K562 (cell line): ENCODE measurements at regions not wholly inside any gene's neighbourhood (a gene's known extent, or its start where the extent isn't known, plus 50 kb on each side); places are given as distances from the start of the nearest gene placed in this dataset.

Experiments
- ATAC-seq: fragments of 200-7000 bp; cut with Tn5 transposase; 3 replicates; pipeline ENCODE4 v1.9.1; 2020; ENCODE audit warnings: moderate library complexity
- BruUV-seq: library from RNA; stranded (reverse); fragments of 400-500 nt; replicated peaks from 2 replicates; lab custom pipeline; 2021; lab: Mats Ljungman, UMichigan
- CTCF ChIA-PET: fragments of 300-600 bp; formaldehyde crosslinking; extraction: SDS; loops from one replicate; lab custom pipeline; 2021; ENCODE audit warnings: low intra/inter-chr PET ratio; lab: Yijun Ruan, JAX
- POLR2A ChIA-PET: fragments of 300-600, 350-650 bp; sonication (Branson Sonifier 250); formaldehyde crosslinking; extraction: SDS; loops from one replicate; lab custom pipeline; 2021; ENCODE audit warnings: antibody characterized with exemption, inconsistent platforms; lab: Yijun Ruan, JAX
- DNase-seq, 4 experiments: peaks; one replicate each; pipeline versions ENCODE4 v3.0.0 to v3.0.0-alpha.2; 2011 to 2018; ENCODE audit warnings: low spot score in 3 of 4, mixed read lengths in 3 of 4; ENCODE audit errors: extremely low read depth in 1 of 4
- FAIRE-seq: peaks from 2 replicates; lab custom pipeline; 2011; peaks lifted over from hg19 to GRCh38; lab: Jason Lieb, UNC
- H2AFZ ChIP-seq: 2 replicates; pipeline ENCODE4 v1.6.0; 2011; ENCODE audit warnings: low read depth, low read length, control low read depth, inconsistent platforms
- H3K27ac ChIP-seq: fragments of 200-600 bp; 3 replicates; pipeline ENCODE4 v1.8.0; 2011; ENCODE audit warnings: low read depth, mild to moderate bottlenecking, control low read depth, inconsistent platforms, low read length, moderate library complexity, mixed read lengths; ENCODE audit errors: extremely low read depth
- H3K27me3 ChIP-seq, 2 experiments: fragments of 300-600 bp in 1 of 2; 2 replicates in 1 of 2; 3 replicates in 1 of 2; pipeline versions ENCODE4 v1.6.0 to v1.8.0; 2011; ENCODE audit warnings: inconsistent platforms in 2 of 2, low read length in 2 of 2, mild to moderate bottlenecking in 1 of 2, mixed read lengths in 1 of 2, moderate library complexity in 1 of 2; ENCODE audit not compliant: control insufficient read depth in 2 of 2, insufficient read depth in 2 of 2
- H3K36me3 ChIP-seq: fragments of 300-600 bp; 3 replicates; pipeline ENCODE4 v1.8.0; 2011; ENCODE audit warnings: mild to moderate bottlenecking, low read length, inconsistent platforms; ENCODE audit not compliant: control insufficient read depth, insufficient read depth
- H3K4me1 ChIP-seq, 2 experiments: fragments of 200-600 bp in 1 of 2; replicated peaks in 1 of 2; 2 replicates in 1 of 2; 3 replicates in 1 of 2; pipeline versions ENCODE4 v1.5.1 to v1.8.0; 2011; ENCODE audit warnings: inconsistent platforms in 2 of 2, low read length in 2 of 2, mild to moderate bottlenecking in 1 of 2, mixed read lengths in 1 of 2, moderate library complexity in 1 of 2; ENCODE audit not compliant: control insufficient read depth in 2 of 2, insufficient read depth in 2 of 2
- H3K4me2 ChIP-seq: 2 replicates; pipeline ENCODE4 v1.6.1; 2011; ENCODE audit warnings: low read length, control low read depth, inconsistent platforms, mixed read lengths; ENCODE audit not compliant: insufficient read depth
- H3K4me3 ChIP-seq: fragments of 200-600 bp; sonication (generic), shearing (Covaris generic); 2 replicates; pipeline ENCODE4 v1.5.1; 2016; ENCODE audit warnings: control low read depth, inconsistent platforms
- H3K79me2 ChIP-seq: fragments of 200-600 bp; 3 replicates; pipeline ENCODE4 v1.8.0; 2011; ENCODE audit warnings: low read length, inconsistent platforms; ENCODE audit not compliant: control insufficient read depth, insufficient read depth
- H3K9ac ChIP-seq, 2 experiments: 2 replicates each; pipeline versions ENCODE4 v1.6.0 to v1.6.1; 2011; ENCODE audit warnings: low read depth in 2 of 2, low read length in 2 of 2, control low read depth in 1 of 2, inconsistent platforms in 1 of 2, mild to moderate bottlenecking in 1 of 2, mixed read lengths in 1 of 2; ENCODE audit not compliant: insufficient read depth in 1 of 2
- H3K9me1 ChIP-seq: one replicate; pipeline ENCODE4 v1.6.0; 2011; ENCODE audit warnings: inconsistent platforms, mild to moderate bottlenecking, low read length, moderate library complexity; ENCODE audit not compliant: control insufficient read depth, insufficient read depth
- H3K9me3 ChIP-seq: replicated peaks from 2 replicates; pipeline ENCODE4 v1.5.1; 2011; ENCODE audit warnings: low read depth, low read length, inconsistent platforms; ENCODE audit not compliant: control insufficient read depth, insufficient read depth
- H4K20me1 ChIP-seq: replicated peaks from 2 replicates; pipeline ENCODE4 v1.6.1; 2011; ENCODE audit warnings: low read length, inconsistent platforms, mixed read lengths; ENCODE audit not compliant: control insufficient read depth, insufficient read depth
- CHCHD3 ChIP-seq: fragments of 250-450 bp; sonication (Bioruptor Pico); IDR thresholded peaks from 2 replicates; pipeline ENCODE4 v2.1.2; 2022; ENCODE audit warnings: mild to moderate bottlenecking
- FOSL1 ChIP-seq: fragments of 200-800 bp; sonication (Bioruptor generic); conservative IDR thresholded peaks from 2 replicates; pipeline ENCODE4 v1.6.1; 2016; ENCODE audit warnings: missing genetic modification characterization, missing compliant biosample characterization
- FOXA3 ChIP-seq, 2 experiments: fragments of 450-650 bp in 1 of 2; sonication (generic) in 1 of 2; formaldehyde crosslinking; IDR thresholded peaks in 1 of 2; conservative IDR thresholded peaks in 1 of 2; 2 replicates each; pipeline versions ENCODE4 v1.4.0 to v1.8.0; 2020 to 2022; ENCODE audit warnings: mild to moderate bottlenecking in 2 of 2, missing genetic modification reagents in 1 of 2
- MAFG ChIP-seq: fragments of 450-650 bp; conservative IDR thresholded peaks from 2 replicates; pipeline ENCODE4 v1.6.1; 2016; ENCODE audit warnings: missing genetic modification characterization, missing compliant biosample characterization
- NFE2L1 ChIP-seq: fragments of 450-650 bp; IDR thresholded peaks from 2 replicates; pipeline ENCODE4 v1.6.1; 2016; ENCODE audit warnings: missing genetic modification characterization, low read depth, mild to moderate bottlenecking, missing compliant biosample characterization, moderate library complexity, borderline replicate concordance
- SAFB ChIP-seq: fragments of 200-400 bp; formaldehyde crosslinking; IDR thresholded peaks from 2 replicates; pipeline ENCODE4 v1.6.1; 2017; ENCODE audit warnings: low read depth, low read length, borderline replicate concordance
- TCF7L2 ChIP-seq: fragments of 150-350 bp; IDR thresholded peaks from 2 replicates; pipeline ENCODE4 v1.6.1; 2016; ENCODE audit warnings: low read depth, mild to moderate bottlenecking, low read length, moderate library complexity
- ZNF174 ChIP-seq: fragments of 250-450 bp; sonication (Bioruptor Pico); IDR thresholded peaks from 2 replicates; pipeline ENCODE4 v1.4.0; 2020; ENCODE audit warnings: mild to moderate bottlenecking
- ZNF316 ChIP-seq: fragments of 450-650 bp; IDR thresholded peaks from 2 replicates; pipeline ENCODE4 v1.6.1; 2016
- WGBS: fragments of 100-300 bp; shearing (Covaris generic); methylation state at CpG from one replicate; pipeline ENCODE4 v1.1.6; 2016; ENCODE audit warnings: low coverage, mixed read lengths; ENCODE audit not compliant: insufficient coverage; ENCODE audit errors: missing lambda C conversion rate; 5-methylcytosine and 5-hydroxymethylcytosine counted together
- in situ Hi-C: fragments of 300-500 bp; cut with MboI; formaldehyde crosslinking; loops from 4 replicates; pipeline ENCODE4 v1.15.0; 2018; ENCODE audit warnings: inconsistent platforms, mixed read lengths
- intact Hi-C: fragments of 100-400 bp; cut with micrococcal nuclease; formaldehyde crosslinking; loops from 2 replicates; pipeline ENCODE4 v1.14.2; 2022
- TF ChIP-seq, protein P1 (sequence below): sonication (generic); formaldehyde crosslinking; IDR thresholded peaks from 2 replicates; pipeline ENCODE4 v1.8.0; 2022; ENCODE audit warnings: mild to moderate bottlenecking, missing genetic modification reagents
- TF ChIP-seq, protein P2 (sequence below): fragments of 250-450 bp; sonication (Bioruptor Pico); IDR thresholded peaks from 2 replicates; pipeline ENCODE4 v1.5.0; 2021; ENCODE audit warnings: mild to moderate bottlenecking, moderate library complexity

DNA sequence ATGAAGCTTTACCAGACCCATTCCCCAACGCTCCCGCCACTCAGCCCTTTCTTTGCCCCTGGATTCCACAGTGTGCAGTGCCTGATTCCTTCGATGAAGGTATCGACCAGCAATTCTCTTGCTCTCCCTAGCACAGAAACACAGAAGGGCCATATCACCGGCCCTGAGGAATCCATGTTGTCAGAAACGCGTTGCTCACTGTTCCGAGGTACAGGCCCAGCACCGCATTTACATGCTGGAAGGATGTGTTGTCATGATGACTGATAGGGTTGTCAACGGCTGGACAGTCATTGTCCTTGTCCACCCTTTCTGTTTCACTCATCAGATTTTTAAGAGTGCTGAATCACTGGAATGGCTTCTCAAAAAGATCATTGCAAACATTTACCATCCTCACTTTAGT lies 57.2 kb upstream of the GPR6 start (continued):
- TF ChIP-seq, protein P1, sequence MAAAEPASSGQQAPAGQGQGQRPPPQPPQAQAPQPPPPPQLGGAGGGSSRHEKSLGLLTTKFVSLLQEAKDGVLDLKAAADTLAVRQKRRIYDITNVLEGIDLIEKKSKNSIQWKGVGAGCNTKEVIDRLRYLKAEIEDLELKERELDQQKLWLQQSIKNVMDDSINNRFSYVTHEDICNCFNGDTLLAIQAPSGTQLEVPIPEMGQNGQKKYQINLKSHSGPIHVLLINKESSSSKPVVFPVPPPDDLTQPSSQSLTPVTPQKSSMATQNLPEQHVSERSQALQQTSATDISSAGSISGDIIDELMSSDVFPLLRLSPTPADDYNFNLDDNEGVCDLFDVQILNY (CRISPR knock-in tag) = no peak
- peak; percentile 19; the same call in 1 of the 2 replicates for TF ChIP-seq NFE2L1 (tag)
- TF ChIP-seq SAFB = no peak
- TF ChIP-seq, protein P2, sequence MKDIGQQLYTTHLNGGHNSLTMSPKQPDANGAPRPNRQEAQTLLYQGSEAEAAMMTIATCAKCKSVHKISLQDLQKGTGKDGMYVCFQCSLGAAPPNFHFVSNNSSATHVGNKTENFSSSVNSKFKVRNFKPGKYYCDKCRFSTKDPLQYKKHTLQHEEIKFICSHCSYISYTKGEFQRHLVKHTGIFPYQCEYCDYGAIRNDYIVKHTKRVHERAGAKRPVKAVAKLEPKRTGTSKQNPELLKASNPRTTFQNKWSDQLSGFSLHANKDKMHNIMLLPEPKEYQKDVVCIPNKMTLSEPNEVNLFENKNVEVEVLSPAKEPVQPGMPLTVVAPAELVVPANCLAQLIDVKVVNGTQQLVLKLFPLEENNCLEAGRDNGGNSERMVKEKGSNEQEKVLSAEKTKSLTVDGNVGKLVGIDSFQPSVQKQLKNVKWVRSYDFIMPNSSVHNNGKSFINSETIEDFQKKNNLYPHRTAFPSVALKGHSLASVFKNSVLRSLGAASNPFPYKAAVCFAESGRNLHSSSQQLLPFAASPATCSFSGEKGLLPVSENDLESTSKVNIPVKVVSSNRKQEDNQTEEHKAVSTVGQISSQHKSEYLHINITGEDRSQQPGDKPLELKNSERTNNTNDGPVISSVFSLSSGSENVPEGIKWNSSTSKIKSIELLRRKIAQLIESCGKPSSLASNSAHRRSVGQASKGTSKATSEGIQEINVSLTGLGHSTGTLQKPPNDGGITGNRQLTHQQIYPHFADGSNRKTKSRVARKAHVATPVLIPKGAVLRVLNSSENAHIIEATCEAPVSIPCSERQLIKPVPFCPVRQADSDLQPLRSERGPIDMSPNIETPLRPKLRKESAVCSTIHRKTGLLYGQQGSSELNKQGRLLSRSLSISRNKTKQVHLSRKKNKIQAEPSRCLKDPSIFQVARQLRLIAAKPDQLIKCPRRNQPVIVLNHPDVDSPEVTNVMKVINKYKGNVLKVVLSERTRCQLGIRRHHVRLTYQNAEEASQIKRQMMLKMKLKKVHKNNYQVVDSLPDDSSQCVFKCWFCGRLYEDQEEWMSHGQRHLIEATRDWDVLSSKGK (CRISPR knock-in tag) = no peak
- no peak for TF ChIP-seq TCF7L2

DNA sequence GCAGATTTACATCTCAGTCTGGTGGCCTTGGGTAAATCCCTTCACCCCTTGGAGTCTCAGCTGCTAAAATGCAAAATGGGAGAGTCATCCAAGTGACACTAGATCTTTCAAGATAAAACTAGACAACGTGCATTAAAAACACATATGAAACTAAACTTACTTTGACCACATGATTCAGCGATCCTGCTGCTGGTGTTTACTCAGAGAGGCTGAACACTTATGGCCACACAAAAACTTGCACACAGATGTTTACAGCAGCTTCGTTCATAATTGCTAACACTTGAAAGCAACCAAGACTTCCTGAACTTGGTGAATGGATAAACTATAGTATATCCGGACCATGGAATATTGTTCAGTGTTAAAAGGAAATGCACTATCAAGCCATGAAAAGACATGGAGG lies 55.3 kb upstream of the GPR6 start:
- FAIRE-seq (no peak), ATAC-seq (no peak), DNase-seq (no peak)
- BruUV-seq = no TSS peak
- Histone ChIP-seq H3K9ac (no peak overlapping the region), H3K27ac (no peak overlapping the region), H3K9me3 (no peaks in the 10 kb centered on the region), H3K4me2 (no peak overlapping the region), H3K4me3 (no peak overlapping the region), H3K4me1 (no peaks in the 10 kb centered on the region; a peak in 1 of 5 replicates), H3K36me3 (no peaks in the 10 kb centered on the region), H3K27me3 (peaks cover 8 to 12% of the 10 kb centered on the region in 2 experiments; a peak in 3 of 5 replicates), H2AFZ (no peak overlapping the region), H3K9me1 (no peaks in the 10 kb centered on the region), H3K79me2 (no peaks in the 10 kb centered on the region), H4K20me1 (no peaks in the 10 kb centered on the region)
- ChIA-PET CTCF (no interaction called here), POLR2A (no interaction called here)
- in situ Hi-C loops (no loop called here), intact Hi-C loops (no loop called here)
- TF ChIP-seq ZNF174 (CRISPR knock-in tag) (no peak), FOSL1 (tag) (peak; percentile 27; the same call in 1 of the 2 replicates), ZNF316 (peak; percentile 14; the same call in 1 of the 2 replicates), FOXA3 (CRISPR knock-in tag; conservative IDR thresholded peaks at IDR 0.05 in 1 of 2, IDR thresholded peaks at IDR 0.05 in 1 of 2) (peak in 1 of 2 experiments; percentile 86; a peak in 2 of 4 replicates), CHCHD3 (CRISPR knock-in tag) (no peak), MAFG (tag) (peak; percentile 84)
- 0% methylated on average over 4 of the region's 4 CpGs for WGBS
